Astrocyte (in vitro differentiated cells and primary cell): ENCODE measurements at regions not wholly inside any gene's neighbourhood (a gene's known extent, or its start where the extent isn't known, plus 50 kb on each side); places are given as distances from the start of the nearest gene placed in this dataset.

Experiments
- DNase-seq: peaks from one replicate; pipeline ENCODE4 v3.0.0-alpha.2; 2010; ENCODE audit warnings: low read depth
- FAIRE-seq: peaks from 2 replicates; lab custom pipeline; 2011; peaks lifted over from hg19 to GRCh38; lab: Jason Lieb, UNC
- H2AFZ ChIP-seq: 2 replicates; pipeline ENCODE4 v1.6.0; 2012; ENCODE audit warnings: low read depth, low read length, inconsistent platforms
- H3K27ac ChIP-seq: 2 replicates; pipeline ENCODE4 v1.5.1; 2011; ENCODE audit warnings: low read depth, low read length, inconsistent platforms
- H3K27me3 ChIP-seq: 2 replicates; pipeline ENCODE4 v1.6.0; 2011; ENCODE audit warnings: low read length, inconsistent platforms; ENCODE audit not compliant: insufficient read depth
- H3K36me3 ChIP-seq: 2 replicates; pipeline ENCODE4 v1.5.1; 2011; ENCODE audit warnings: low read length, inconsistent platforms; ENCODE audit not compliant: insufficient read depth
- H3K4me1 ChIP-seq: 2 replicates; pipeline ENCODE4 v1.5.1; 2011; ENCODE audit warnings: low read length, inconsistent platforms; ENCODE audit not compliant: insufficient read depth
- H3K4me2 ChIP-seq: 2 replicates; pipeline ENCODE4 v1.6.0; 2012; ENCODE audit warnings: low read length, inconsistent platforms
- H3K4me3 ChIP-seq: 2 replicates; pipeline ENCODE4 v1.5.1; 2011; ENCODE audit warnings: low read depth, mild to moderate bottlenecking, low read length, inconsistent platforms; ENCODE audit not compliant: insufficient read depth
- H3K79me2 ChIP-seq: 2 replicates; pipeline ENCODE4 v1.6.0; 2012; ENCODE audit warnings: mild to moderate bottlenecking, low read length, inconsistent platforms; ENCODE audit not compliant: insufficient read depth
- H3K9ac ChIP-seq: 2 replicates; pipeline ENCODE4 v1.6.0; 2012; ENCODE audit warnings: mild to moderate bottlenecking, low read length, inconsistent platforms
- H3K9me3 ChIP-seq: 2 replicates; pipeline ENCODE4 v1.5.1; 2012; ENCODE audit warnings: low read depth, mild to moderate bottlenecking, low read length, inconsistent platforms; ENCODE audit not compliant: insufficient read depth
- H4K20me1 ChIP-seq: 2 replicates; pipeline ENCODE4 v1.6.0; 2012; ENCODE audit warnings: low read length, inconsistent platforms; ENCODE audit not compliant: insufficient read depth
- H3K27ac Mint-ChIP-seq: one replicate; pipeline ENCODE4 v1.8.0; 2021; ENCODE audit warnings: mild to moderate bottlenecking, mixed read lengths; ENCODE audit not compliant: unreplicated experiment
- H3K27me3 Mint-ChIP-seq: one replicate; pipeline ENCODE4 v1.8.0; 2021; ENCODE audit warnings: low read depth, mixed read lengths; ENCODE audit not compliant: unreplicated experiment
- H3K36me3 Mint-ChIP-seq: one replicate; pipeline ENCODE4 v1.8.0; 2021; ENCODE audit warnings: low read depth, mixed read lengths; ENCODE audit not compliant: unreplicated experiment
- H3K4me1 Mint-ChIP-seq: one replicate; pipeline ENCODE4 v1.8.0; 2021; ENCODE audit warnings: low read depth, mixed read lengths; ENCODE audit not compliant: unreplicated experiment
- H3K4me3 Mint-ChIP-seq: one replicate; pipeline ENCODE4 v1.8.0; 2021; ENCODE audit warnings: mild to moderate bottlenecking, moderate library complexity, mixed read lengths; ENCODE audit not compliant: unreplicated experiment
- H3K9me3 Mint-ChIP-seq: one replicate; pipeline ENCODE4 v1.8.0; 2021; ENCODE audit warnings: mild to moderate bottlenecking, mixed read lengths; ENCODE audit not compliant: unreplicated experiment
- CTCF ChIP-seq: IDR thresholded peaks from 2 replicates; pipeline ENCODE4 v1.5.1; 2011; ENCODE audit warnings: low read depth, mild to moderate bottlenecking, inconsistent platforms, low read length, moderate library complexity; ENCODE audit not compliant: insufficient read depth
- EZH2 ChIP-seq: IDR thresholded peaks from 2 replicates; pipeline ENCODE4 v1.6.1; 2012; ENCODE audit warnings: mild to moderate bottlenecking, low read length, inconsistent platforms; ENCODE audit not compliant: insufficient read depth

- H3K9me3 Mint-ChIP-seq, result peaks cover 2% of the 10 kb centered on the region
- no peak for FAIRE-seq
Measured at GRCh38 chr11:71358122-71358728, 90.0 kb downstream of the DHCR7 start.

DNA sequence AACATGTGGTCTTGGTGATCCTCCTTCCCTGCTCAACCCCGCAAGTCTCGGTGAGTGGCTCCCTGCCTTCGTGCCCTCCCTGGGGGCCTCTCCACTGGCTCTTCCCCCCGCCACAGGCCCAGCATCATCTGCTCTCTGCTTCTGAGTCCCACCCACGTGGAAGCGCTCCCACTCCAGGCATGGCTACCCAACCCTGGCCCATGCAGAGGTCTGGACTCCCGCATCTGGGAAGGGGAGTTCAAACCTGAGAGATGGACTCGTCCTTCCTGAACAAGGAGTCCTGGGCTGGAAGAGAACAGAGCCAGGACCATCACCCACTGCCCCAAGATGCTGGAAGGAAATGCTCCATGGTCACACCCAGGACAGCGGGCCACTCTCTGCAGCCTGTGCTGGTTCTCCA is 90.8 kb downstream of the DHCR7 start:
- H3K4me3 ChIP-seq, result no peak overlapping the region
- H4K20me1 ChIP-seq, result no peaks in the 10 kb centered on the region
- no peak overlapping the region for H3K4me3 Mint-ChIP-seq
- no peak overlapping the region for H3K4me2 ChIP-seq
- TF ChIP-seq CTCF (no peak), EZH2 (no peak)
- H3K36me3 ChIP-seq, result no peaks in the 10 kb centered on the region
- no peak overlapping the region for H3K27ac ChIP-seq
- H3K27ac Mint-ChIP-seq, result no peak overlapping the region
- H3K27me3 ChIP-seq, result no peaks in the 10 kb centered on the region
- no peaks in the 10 kb centered on the region for H3K36me3 Mint-ChIP-seq
- H3K4me1 ChIP-seq, result no peaks in the 10 kb centered on the region
- FAIRE-seq (no peak), DNase-seq (no peak)
- no peaks in the 10 kb centered on the region for H3K79me2 ChIP-seq
- peaks cover 3% of the 10 kb centered on the region for H3K9me3 ChIP-seq
- no peaks in the 10 kb centered on the region for H3K4me1 Mint-ChIP-seq
- no peak overlapping the region for H2AFZ ChIP-seq
- peaks cover 2% of the 10 kb centered on the region for H3K9me3 Mint-ChIP-seq
- H3K9ac ChIP-seq, result no peak overlapping the region
- H3K27me3 Mint-ChIP-seq, result peaks cover 41% of the 10 kb centered on the region

More at GRCh38 chr11:71358122-71358728, 90.0 kb downstream of the DHCR7 start:
- Mint-ChIP-seq H3K36me3 (no peaks in the 10 kb centered on the region), H3K4me1 (no peaks in the 10 kb centered on the region), H3K27ac (no peak overlapping the region), H3K27me3 (peaks cover 34% of the 10 kb centered on the region), H3K4me3 (no peak overlapping the region)
- no peak for TF ChIP-seq CTCF
- no peak for TF ChIP-seq EZH2
- no peak overlapping the region for H3K9ac ChIP-seq
- no peaks in the 10 kb centered on the region for H3K27me3 ChIP-seq
- no peak overlapping the region for H2AFZ ChIP-seq
- H3K79me2 ChIP-seq, result no peaks in the 10 kb centered on the region
- H3K27ac ChIP-seq, result no peak overlapping the region
- no peaks in the 10 kb centered on the region for H3K36me3 ChIP-seq
- no peak overlapping the region for H3K4me3 ChIP-seq
- H4K20me1 ChIP-seq, result no peaks in the 10 kb centered on the region
- no peak for DNase-seq
- H3K4me2 ChIP-seq, result no peak overlapping the region
- H3K4me1 ChIP-seq, result no peaks in the 10 kb centered on the region
- H3K9me3 ChIP-seq, result peaks cover 5% of the 10 kb centered on the region

DNA sequence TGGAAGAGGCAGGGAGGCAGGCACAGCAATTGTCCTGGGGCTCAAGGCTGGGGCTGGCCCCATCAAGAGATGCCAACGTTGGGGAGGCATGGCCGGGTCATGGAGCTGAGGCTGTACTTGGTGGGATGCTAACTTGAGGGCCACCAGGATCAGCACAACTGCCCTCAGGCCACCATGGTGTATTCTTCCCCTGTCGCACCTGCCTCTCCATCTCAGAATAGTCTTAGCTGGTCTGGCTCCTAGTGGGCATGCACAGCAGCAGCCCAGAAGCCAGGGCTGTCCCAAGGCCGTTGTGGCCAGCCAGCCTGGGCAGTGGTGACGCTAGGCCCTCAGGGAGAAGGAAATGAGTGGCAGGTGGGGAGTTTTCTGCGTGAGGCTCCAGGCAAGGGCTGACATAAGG is 91.3 kb downstream of the DHCR7 start:
- no peaks in the 10 kb centered on the region for H3K36me3 Mint-ChIP-seq
- FAIRE-seq (no peak), DNase-seq (no peak)
- H3K9ac ChIP-seq, result no peak overlapping the region
- peaks cover 42% of the 10 kb centered on the region for H3K27me3 Mint-ChIP-seq
- peaks cover 2% of the 10 kb centered on the region for H3K9me3 Mint-ChIP-seq
- no peaks in the 10 kb centered on the region for H3K9me3 ChIP-seq
- no peaks in the 10 kb centered on the region for H4K20me1 ChIP-seq
- H2AFZ ChIP-seq, result no peak overlapping the region
- H3K36me3 ChIP-seq, result no peaks in the 10 kb centered on the region
- no peak overlapping the region for H3K4me2 ChIP-seq
- no peak overlapping the region for H3K27ac Mint-ChIP-seq
- no peaks in the 10 kb centered on the region for H3K4me1 Mint-ChIP-seq
- no peaks in the 10 kb centered on the region for H3K27me3 ChIP-seq
- no peak overlapping the region for H3K4me3 Mint-ChIP-seq
- no peaks in the 10 kb centered on the region for H3K4me1 ChIP-seq
- H3K79me2 ChIP-seq, result no peaks in the 10 kb centered on the region
- TF ChIP-seq CTCF (no peak), EZH2 (no peak)
- H3K27ac ChIP-seq, result no peak overlapping the region
- H3K4me3 ChIP-seq, result no peak overlapping the region
